Cardiac fibroblast (primary cell): ENCODE measurements at regions not wholly inside any gene's neighbourhood (a gene's known extent, or its start where the extent isn't known, plus 50 kb on each side); places are given as distances from the start of the nearest gene placed in this dataset.
A peak's percentile ranks its signal among the peaks of the same experiment; 100 is the strongest.

Experiments
- DNase-seq, 2 donors: peaks; one replicate each; pipeline versions ENCODE4 v3.0.0 to v3.0.0-alpha.2; 2010; ENCODE audit warnings: low read depth in 2 of 2
- H3K4me3 ChIP-seq, 2 donors: replicated peaks in 1 of 2; 1 replicate in 1 of 2; 2 replicates in 1 of 2; pipeline ENCODE4 v1.5.1; 2011; ENCODE audit warnings: low read depth in 2 of 2, low read length in 2 of 2, mild to moderate bottlenecking in 2 of 2, moderate library complexity in 1 of 2
- CTCF ChIP-seq: IDR thresholded peaks from one replicate; pipeline ENCODE4 v1.5.1; 2011; ENCODE audit warnings: low read depth, mild to moderate bottlenecking, low read length, inconsistent platforms

- no peak overlapping the region for H3K4me3 ChIP-seq
- no peak for DNase-seq
- TF ChIP-seq CTCF, result no peak
Observed at GRCh38 chr4:129208481-129208880, 112.5 kb downstream of the C4orf33 start.

- no peak overlapping the region for H3K4me3 ChIP-seq
- DNase-seq, result no peak
- TF ChIP-seq CTCF, result no peak
Observed at GRCh38 chr4:129213692-129214091, 117.7 kb downstream of the C4orf33 start.

GRCh38 chr4:129218360-129218759 is 122.4 kb downstream of the C4orf33 start:
- no peak overlapping the region for H3K4me3 ChIP-seq
- peak; percentile 23 to 39 for DNase-seq
- no peak for TF ChIP-seq CTCF

DNA sequence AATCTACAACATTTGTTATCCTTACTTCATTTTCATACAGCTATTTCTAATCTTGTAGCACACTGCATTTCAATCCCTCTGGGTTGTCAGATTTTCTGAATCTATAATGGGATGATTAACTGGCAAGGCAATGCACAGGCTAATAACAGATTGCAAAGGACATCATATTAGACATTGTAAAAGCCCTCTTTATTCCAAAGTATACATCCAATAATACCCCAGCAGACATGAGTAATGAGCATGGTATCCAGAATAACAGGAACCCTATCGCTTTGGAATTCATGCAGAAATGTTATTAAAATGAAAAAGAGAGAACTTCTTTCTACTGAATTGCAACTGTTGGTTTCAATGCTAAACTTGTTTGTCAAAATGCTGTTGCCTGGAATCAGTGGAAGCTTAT is 122.9 kb downstream of the C4orf33 start:
- H3K4me3 ChIP-seq, result no peak overlapping the region
- DNase-seq, result peak; percentile 16 to 47
- TF ChIP-seq CTCF, result no peak

DNA sequence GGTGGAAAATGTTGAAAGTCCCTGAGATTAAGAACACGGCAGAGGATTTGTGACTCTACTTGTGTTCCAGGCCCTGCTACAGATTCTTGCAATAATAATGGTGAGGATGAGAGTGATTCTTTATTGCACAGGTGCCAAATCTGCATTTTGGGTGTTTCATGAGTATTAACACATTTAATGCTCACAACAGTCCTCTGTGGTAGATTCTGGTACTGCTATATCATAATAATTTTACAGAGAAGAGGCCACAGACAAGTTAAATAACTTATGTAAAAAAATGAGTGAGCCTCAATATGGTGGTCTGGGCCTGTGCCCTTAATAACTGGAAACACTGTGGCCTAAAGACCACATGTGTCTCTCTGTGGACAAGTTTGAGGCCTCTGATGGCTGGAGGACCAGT is 124.3 kb downstream of the C4orf33 start:
- no peak for DNase-seq
- TF ChIP-seq CTCF, result no peak
- no peak overlapping the region for H3K4me3 ChIP-seq

DNA sequence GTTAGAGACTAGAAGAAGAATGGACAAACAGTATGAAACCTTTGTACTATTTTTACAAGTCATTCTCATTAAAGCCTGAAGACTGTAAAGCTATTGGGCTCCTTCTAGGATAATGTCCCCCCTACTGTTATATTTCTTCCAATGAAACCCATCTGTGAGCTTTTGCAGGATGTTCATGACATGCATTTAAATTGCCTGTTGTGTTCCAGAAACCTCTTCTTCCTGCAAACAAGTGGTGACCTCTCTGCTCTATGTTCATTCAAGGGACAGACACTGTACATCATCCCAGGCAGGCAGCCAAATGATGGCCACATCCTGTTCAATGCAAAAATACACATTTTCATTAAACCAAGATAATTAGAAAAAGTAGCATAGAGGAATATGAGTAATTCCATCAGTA is 128.0 kb downstream of the C4orf33 start:
- no peak for TF ChIP-seq CTCF
- no peak for DNase-seq

GRCh38 chr4:129230846-129231245 is 134.9 kb downstream of the C4orf33 start:
- no peak overlapping the region for H3K4me3 ChIP-seq
- no peak for DNase-seq
- TF ChIP-seq CTCF, result no peak

More for the DNA sequence above, 128.0 kb downstream of the C4orf33 start:
- H3K4me3 ChIP-seq, result no peak overlapping the region
